BLaER1 treated with 17β-estradiol and CSF1 and Interleukin-3, amounts not matched to agents 10 nM and 100 nM (cell line): ENCODE measurements at regions not wholly inside any gene's neighbourhood (a gene's known extent, or its start where the extent isn't known, plus 50 kb on each side); places are given as distances from the start of the nearest gene placed in this dataset.

Experiments
- H3K27ac ChIP-seq, 11 experiments: shearing (Covaris generic); formaldehyde crosslinking; 2 replicates each; pipeline ENCODE4 v1.8.1; 2022
- H3K27me3 ChIP-seq, 11 experiments: shearing (Covaris generic); formaldehyde crosslinking; 2 replicates each; pipeline ENCODE4 v1.8.1; 2022
- H3K36me3 ChIP-seq, 11 experiments: shearing (Covaris generic); formaldehyde crosslinking; 2 replicates each; pipeline ENCODE4 v1.8.1; 2022
- H3K4me1 ChIP-seq, 10 experiments: shearing (Covaris generic); formaldehyde crosslinking; 2 replicates each; pipeline ENCODE4 v1.8.1; 2022
- H3K4me2 ChIP-seq, 11 experiments: shearing (Covaris generic); formaldehyde crosslinking; 2 replicates each; pipeline ENCODE4 v1.8.1; 2022
- H3K4me3 ChIP-seq, 10 experiments: shearing (Covaris generic); formaldehyde crosslinking; 2 replicates each; pipeline ENCODE4 v1.8.1; 2022
- H3K9ac ChIP-seq, 11 experiments: shearing (Covaris generic); formaldehyde crosslinking; 2 replicates each; pipeline ENCODE4 v1.8.1; 2022
- H3K9me3 ChIP-seq, 11 experiments: shearing (Covaris generic); formaldehyde crosslinking; replicated peaks in 1 of 11; 2 replicates each; pipeline ENCODE4 v1.8.1; 2022
- H4K20me1 ChIP-seq, 11 experiments: shearing (Covaris generic); formaldehyde crosslinking; 2 replicates each; pipeline ENCODE4 v1.8.1; 2022
- Cebpa-rat ChIP-seq, 11 experiments: shearing (Covaris generic); IDR thresholded peaks; 2 replicates each; pipeline ENCODE4 v1.8.1; 2022

- no peak overlapping the region for H3K27ac ChIP-seq
- H3K9ac ChIP-seq: no peak overlapping the region
- TF ChIP-seq Cebpa-rat (IDR thresholded peaks at IDR 0.05): no peak
- H3K9me3 ChIP-seq: no peaks in the 10 kb centered on the region
- H3K27me3 ChIP-seq: no peaks in the 10 kb centered on the region
- no peaks in the 10 kb centered on the region for H4K20me1 ChIP-seq
- H3K4me1 ChIP-seq: no peaks in the 10 kb centered on the region
- no peaks in the 10 kb centered on the region for H3K36me3 ChIP-seq
- H3K4me3 ChIP-seq: no peak overlapping the region
- H3K4me2 ChIP-seq: no peak overlapping the region
These were observed 52.8 kb upstream of the MEIS1 start for GRCh38 chr2:66382091-66382490.

DNA sequence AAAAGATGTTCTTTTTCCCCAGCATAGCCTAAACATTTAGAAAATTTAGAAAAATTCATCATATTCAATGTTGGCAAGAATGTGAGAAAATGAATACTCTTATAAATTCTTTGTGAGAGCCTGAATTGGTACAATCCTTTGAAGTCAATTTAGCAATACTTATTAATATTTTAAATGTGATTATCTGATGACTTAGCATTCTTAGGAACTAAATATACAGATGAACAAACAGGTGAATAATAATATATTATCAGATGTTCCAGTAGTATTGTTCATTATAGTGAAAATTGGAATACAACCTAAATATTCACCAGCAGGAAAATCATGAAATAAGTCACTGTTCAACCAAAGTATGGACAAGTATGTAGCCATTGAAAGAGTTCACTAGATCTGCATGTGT is 55.5 kb upstream of the MEIS1 start:
- TF ChIP-seq Cebpa-rat (IDR thresholded peaks at IDR 0.05): no peak
- no peaks in the 10 kb centered on the region for H3K27me3 ChIP-seq
- no peaks in the 10 kb centered on the region for H3K9me3 ChIP-seq
- no peak overlapping the region for H3K9ac ChIP-seq
- no peaks in the 10 kb centered on the region for H3K4me1 ChIP-seq
- no peak overlapping the region for H3K27ac ChIP-seq
- no peak overlapping the region for H3K4me3 ChIP-seq
- H3K4me2 ChIP-seq: no peak overlapping the region
- H3K36me3 ChIP-seq: no peaks in the 10 kb centered on the region
- H4K20me1 ChIP-seq: no peaks in the 10 kb centered on the region

- H3K36me3 ChIP-seq: no peaks in the 10 kb centered on the region
- no peak overlapping the region for H3K4me2 ChIP-seq
- no peaks in the 10 kb centered on the region for H4K20me1 ChIP-seq
- TF ChIP-seq Cebpa-rat (IDR thresholded peaks at IDR 0.05): no peak
- no peak overlapping the region for H3K27ac ChIP-seq
- H3K4me3 ChIP-seq: no peak overlapping the region
- no peaks in the 10 kb centered on the region for H3K9me3 ChIP-seq
- H3K4me1 ChIP-seq: no peaks in the 10 kb centered on the region
- no peaks in the 10 kb centered on the region for H3K27me3 ChIP-seq
- no peak overlapping the region for H3K9ac ChIP-seq
These were observed 57.1 kb upstream of the MEIS1 start for GRCh38 chr2:66377832-66378231.

DNA sequence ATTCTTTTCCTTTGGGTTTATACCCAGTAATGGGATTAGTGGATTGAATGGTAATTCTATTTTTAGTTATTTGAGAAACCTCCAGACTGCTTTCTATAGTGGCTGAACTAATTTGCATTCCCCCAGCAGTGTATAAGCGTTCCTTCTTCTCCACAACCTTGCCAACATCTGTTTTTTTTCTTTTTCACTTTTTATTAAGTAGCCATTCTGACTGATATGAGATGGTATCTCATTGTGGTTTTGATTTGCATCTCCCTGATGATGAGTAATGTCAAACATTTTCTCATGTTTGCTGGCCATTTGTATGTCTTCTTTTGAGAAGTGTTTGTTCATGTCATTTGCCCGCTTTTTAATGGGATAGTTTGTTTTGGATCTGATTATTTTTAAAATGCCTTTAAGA is 64.1 kb upstream of the MEIS1 start:
- no peak overlapping the region for H3K9ac ChIP-seq

GRCh38 chr2:66366619-66367018 is 68.3 kb upstream of the MEIS1 start:
- H3K36me3 ChIP-seq: no peaks in the 10 kb centered on the region
- H4K20me1 ChIP-seq: no peaks in the 10 kb centered on the region
- H3K9ac ChIP-seq: no peak overlapping the region
- no peak overlapping the region for H3K27ac ChIP-seq
- H3K9me3 ChIP-seq: no peaks in the 10 kb centered on the region
- no peak overlapping the region for H3K4me2 ChIP-seq
- H3K27me3 ChIP-seq: no peaks in the 10 kb centered on the region
- no peak for TF ChIP-seq Cebpa-rat (IDR thresholded peaks at IDR 0.05)
- H3K4me3 ChIP-seq: no peak overlapping the region
- no peaks in the 10 kb centered on the region for H3K4me1 ChIP-seq

More for the DNA sequence above, 64.1 kb upstream of the MEIS1 start:
- TF ChIP-seq Cebpa-rat (IDR thresholded peaks at IDR 0.05): no peak
- Histone ChIP-seq H3K27ac (no peak overlapping the region), H3K9me3 (no peaks in the 10 kb centered on the region), H3K4me3 (no peak overlapping the region), H3K4me1 (no peaks in the 10 kb centered on the region), H3K27me3 (no peaks in the 10 kb centered on the region), H3K4me2 (no peak overlapping the region), H4K20me1 (no peaks in the 10 kb centered on the region), H3K36me3 (no peaks in the 10 kb centered on the region)

DNA sequence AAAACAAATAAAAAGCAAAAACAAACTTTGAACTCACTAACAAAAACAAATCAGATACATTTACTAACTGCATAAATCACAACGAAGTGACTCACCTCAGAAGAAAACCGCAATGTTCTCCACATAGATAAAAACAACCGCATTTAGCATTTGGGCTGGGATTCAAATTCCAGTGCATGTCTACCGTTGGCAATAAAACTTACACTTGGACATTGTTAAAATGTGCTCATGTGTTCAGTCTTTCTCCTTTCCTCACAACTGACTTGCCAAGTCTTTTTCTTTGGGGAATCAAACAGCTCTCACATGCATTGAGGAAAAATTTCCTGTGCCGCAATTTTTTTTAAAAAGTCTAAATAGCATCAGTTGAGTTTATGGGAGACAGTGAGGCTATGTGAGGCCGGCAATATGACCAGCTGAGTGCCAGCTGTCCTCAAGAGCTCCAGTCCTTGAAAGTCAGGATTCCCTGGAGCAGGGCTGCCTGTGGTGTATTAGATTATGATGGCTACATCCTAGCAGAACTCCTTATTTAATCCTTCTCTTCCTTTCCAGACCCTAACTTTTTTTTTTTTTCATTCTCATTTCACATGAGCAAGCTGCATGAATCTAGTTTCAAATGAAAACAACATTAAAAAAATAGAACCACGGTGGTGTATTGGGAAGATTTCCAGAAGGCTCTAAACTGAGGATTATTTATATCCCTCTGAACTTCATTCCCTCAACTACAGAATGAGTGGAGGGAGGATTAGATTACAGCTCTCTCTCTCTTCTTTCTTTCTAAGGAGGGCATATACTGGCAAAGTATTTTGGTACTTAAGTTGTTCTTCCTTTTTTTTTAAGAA is 70.2 kb upstream of the MEIS1 start:
- Histone ChIP-seq H3K27me3 (no peaks in the 10 kb centered on the region), H3K4me1 (no peaks in the 10 kb centered on the region), H4K20me1 (no peaks in the 10 kb centered on the region), H3K9ac (no peak overlapping the region), H3K4me2 (no peak overlapping the region), H3K9me3 (no peaks in the 10 kb centered on the region), H3K36me3 (no peaks in the 10 kb centered on the region), H3K4me3 (no peak overlapping the region), H3K27ac (no peak overlapping the region)
- TF ChIP-seq Cebpa-rat (IDR thresholded peaks at IDR 0.05): no peak

GRCh38 chr2:66362701-66363100 is 72.2 kb upstream of the MEIS1 start:
- Histone ChIP-seq H3K4me2 (no peak overlapping the region), H3K9me3 (peaks cover 0 to 12% (median 0%) of the 10 kb centered on the region in 11 experiments; a peak in 3 of 22 replicates)
- no peak for TF ChIP-seq Cebpa-rat (IDR thresholded peaks at IDR 0.05)

DNA sequence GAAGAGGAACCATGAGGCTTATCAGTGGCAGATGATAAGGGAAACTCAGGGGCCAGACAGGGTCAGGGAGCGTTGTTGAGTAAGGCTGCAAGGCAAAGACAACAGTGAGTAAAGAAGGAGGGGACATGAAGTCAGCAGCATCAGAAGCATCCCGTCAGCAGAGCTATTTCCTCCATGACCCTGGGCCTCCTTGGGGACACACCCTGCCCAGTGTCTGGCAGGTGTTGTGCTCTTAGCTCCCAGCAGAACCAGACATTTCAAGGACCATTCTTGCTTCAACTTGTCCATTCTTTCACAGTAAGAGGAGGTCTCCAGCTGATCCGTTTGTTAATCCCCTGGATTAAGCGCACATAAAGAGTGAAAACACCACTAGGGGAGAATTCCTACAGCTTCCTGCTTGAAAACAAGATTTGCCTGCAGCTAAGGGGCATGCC is 88.7 kb upstream of the MEIS1 start:
- peak overlapping the region in 9 of 11 experiments; percentile 2 to 35 (median 13); a peak in 8 of 22 replicates for H3K4me2 ChIP-seq
- no peaks in the 10 kb centered on the region for H3K36me3 ChIP-seq
- H3K9me3 ChIP-seq: peaks cover 0 to 4% (median 0%) of the 10 kb centered on the region in 11 experiments; a peak in 1 of 22 replicates
- H3K4me1 ChIP-seq: peaks cover 0 to 8% (median 6%) of the 10 kb centered on the region in 10 experiments; a peak in 7 of 20 replicates
- no peaks in the 10 kb centered on the region for H3K27me3 ChIP-seq
- H3K9ac ChIP-seq: no peak overlapping the region
- H3K4me3 ChIP-seq: no peak overlapping the region
- H3K27ac ChIP-seq: no peak overlapping the region
- no peaks in the 10 kb centered on the region for H4K20me1 ChIP-seq
- no peak for TF ChIP-seq Cebpa-rat (IDR thresholded peaks at IDR 0.05)

More at GRCh38 chr2:66362701-66363100, 72.2 kb upstream of the MEIS1 start:
- Histone ChIP-seq H3K27ac (no peak overlapping the region), H3K27me3 (no peaks in the 10 kb centered on the region), H3K36me3 (no peaks in the 10 kb centered on the region), H4K20me1 (no peaks in the 10 kb centered on the region), H3K4me3 (no peak overlapping the region), H3K4me1 (no peaks in the 10 kb centered on the region), H3K9ac (no peak overlapping the region)

DNA sequence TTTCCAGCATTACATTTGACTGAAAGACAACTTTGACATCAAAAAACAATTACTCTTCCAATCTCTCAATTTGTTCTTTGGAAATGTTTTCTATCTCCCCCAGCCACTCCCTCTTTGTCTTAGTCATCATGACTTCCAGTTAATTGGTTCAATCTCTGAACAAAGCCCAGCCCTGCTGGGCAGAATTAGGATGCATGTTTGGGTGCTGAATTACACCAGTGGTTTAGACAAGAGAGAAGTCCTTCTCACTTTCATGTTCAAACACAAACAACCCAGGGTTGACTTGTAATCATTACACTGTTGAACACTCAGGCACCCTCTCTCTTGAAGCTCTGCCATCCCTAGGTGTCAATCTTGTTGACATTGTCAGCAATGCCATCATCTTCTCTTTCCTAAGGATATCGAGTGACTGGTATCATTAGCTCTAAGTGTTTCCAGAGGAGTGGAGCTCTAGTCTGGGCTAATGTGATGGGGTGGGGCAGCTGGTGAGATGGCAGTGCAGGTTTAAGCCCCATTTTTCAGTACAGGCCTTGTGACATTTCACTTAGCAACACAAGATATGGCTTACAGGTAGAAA is 90.8 kb upstream of the MEIS1 start:
- peaks cover 0 to 4% (median 0%) of the 10 kb centered on the region in 11 experiments; a peak in 1 of 22 replicates for H3K9me3 ChIP-seq
- no peaks in the 10 kb centered on the region for H3K36me3 ChIP-seq
- H3K9ac ChIP-seq: no peak overlapping the region
- no peak overlapping the region for H3K4me2 ChIP-seq
- H3K4me1 ChIP-seq: peaks cover 0 to 8% (median 6%) of the 10 kb centered on the region in 10 experiments; a peak in 7 of 20 replicates
- H3K27me3 ChIP-seq: no peaks in the 10 kb centered on the region
- no peak overlapping the region for H3K4me3 ChIP-seq
- H4K20me1 ChIP-seq: no peaks in the 10 kb centered on the region
- no peak overlapping the region for H3K27ac ChIP-seq
- no peak for TF ChIP-seq Cebpa-rat (IDR thresholded peaks at IDR 0.05)
